H9 (cell line): ENCODE measurements at regions not wholly inside any gene's neighbourhood (a gene's known extent, or its start where the extent isn't known, plus 50 kb on each side); places are given as distances from the start of the nearest gene placed in this dataset.
A peak's percentile ranks its signal among the peaks of the same experiment; 100 is the strongest.

Experiments
- DNase-seq: peaks from one replicate; pipeline ENCODE4 v3.0.0-alpha.2; 2017
- H2AFZ ChIP-seq: one replicate; pipeline ENCODE4 v1.6.1; 2013; ENCODE audit warnings: mild to moderate bottlenecking, low read length, control low read depth, moderate library complexity
- H2AK5ac ChIP-seq: 2 replicates; pipeline ENCODE4 v1.6.1; 2013; ENCODE audit warnings: low read length, control low read depth, mixed read lengths; ENCODE audit not compliant: insufficient read length
- H2BK120ac ChIP-seq: one replicate; pipeline ENCODE4 v1.6.1; 2013; ENCODE audit warnings: low read depth, mild to moderate bottlenecking, low read length, control low read depth, inconsistent platforms; ENCODE audit not compliant: poor library complexity, severe bottlenecking
- H2BK12ac ChIP-seq: 2 replicates; pipeline ENCODE4 v1.6.1; 2013; ENCODE audit warnings: low read length, control low read depth, mixed read lengths, low read depth; ENCODE audit not compliant: insufficient read length
- H2BK15ac ChIP-seq: 2 replicates; pipeline ENCODE4 v1.6.1; 2013; ENCODE audit warnings: low read depth, low read length, control low read depth
- H2BK20ac ChIP-seq: one replicate; pipeline ENCODE4 v1.6.1; 2013; ENCODE audit warnings: low read depth, mild to moderate bottlenecking, low read length, control low read depth, inconsistent platforms; ENCODE audit not compliant: poor library complexity, severe bottlenecking
- H2BK5ac ChIP-seq: 2 replicates; pipeline ENCODE4 v1.6.1; 2013; ENCODE audit warnings: low read length, control low read depth, mixed read lengths; ENCODE audit not compliant: insufficient read length
- H3K14ac ChIP-seq: 2 replicates; pipeline ENCODE4 v1.6.1; 2013; ENCODE audit warnings: low read length, control low read depth; ENCODE audit not compliant: insufficient read depth
- H3K18ac ChIP-seq: 2 replicates; pipeline ENCODE4 v1.6.1; 2013; ENCODE audit warnings: low read depth, mild to moderate bottlenecking, mixed read lengths, low read length, control low read depth; ENCODE audit not compliant: insufficient read length
- H3K23ac ChIP-seq: 2 replicates; pipeline ENCODE4 v1.6.1; 2013; ENCODE audit warnings: low read length, control low read depth, mixed read lengths, low read depth; ENCODE audit not compliant: insufficient read length
- H3K23me2 ChIP-seq: 2 replicates; pipeline ENCODE4 v1.6.1; 2013; ENCODE audit warnings: low read depth, mild to moderate bottlenecking, mixed read lengths, low read length, control low read depth; ENCODE audit not compliant: insufficient read length, poor library complexity, severe bottlenecking
- H3K27ac ChIP-seq: 2 replicates; pipeline ENCODE4 v1.5.1; 2013; ENCODE audit warnings: low read length, control low read depth, mixed read lengths, low read depth; ENCODE audit not compliant: insufficient read length
- H3K27me3 ChIP-seq: 2 replicates; pipeline ENCODE4 v1.6.1; 2013; ENCODE audit warnings: low read length, control low read depth, inconsistent platforms; ENCODE audit not compliant: insufficient read depth
- H3K4ac ChIP-seq: 2 replicates; pipeline ENCODE4 v1.6.1; 2013; ENCODE audit warnings: low read depth, mild to moderate bottlenecking, control low read depth, inconsistent platforms, low read length, moderate library complexity
- H3K4me1 ChIP-seq: 2 replicates; pipeline ENCODE4 v1.6.1; 2013; ENCODE audit warnings: low read length, control low read depth, inconsistent platforms; ENCODE audit not compliant: insufficient read depth
- H3K4me2 ChIP-seq: 2 replicates; pipeline ENCODE4 v1.6.1; 2013; ENCODE audit warnings: low read length, control low read depth, mixed read lengths; ENCODE audit not compliant: insufficient read length, insufficient read depth
- H3K56ac ChIP-seq: 2 replicates; pipeline ENCODE4 v1.6.1; 2013; ENCODE audit warnings: low read depth, mild to moderate bottlenecking, mixed read lengths, low read length, control low read depth; ENCODE audit not compliant: insufficient read length
- H3K79me1 ChIP-seq: 2 replicates; pipeline ENCODE4 v1.6.1; 2013; ENCODE audit warnings: low read depth, mild to moderate bottlenecking, moderate library complexity, low read length, control low read depth, inconsistent platforms; ENCODE audit not compliant: insufficient read depth, poor library complexity, severe bottlenecking
- H3K79me2 ChIP-seq: 2 replicates; pipeline ENCODE4 v1.6.1; 2013; ENCODE audit warnings: low read length, control low read depth, inconsistent platforms; ENCODE audit not compliant: insufficient read depth
- H3K9ac ChIP-seq: 2 replicates; pipeline ENCODE4 v1.6.1; 2013; ENCODE audit warnings: low read length, control low read depth, mixed read lengths; ENCODE audit not compliant: insufficient read length; ENCODE audit errors: extremely low read depth
- H3K9me3 ChIP-seq: one replicate; pipeline ENCODE4 v1.6.1; 2013; ENCODE audit warnings: low read depth, low read length, inconsistent platforms; ENCODE audit not compliant: control insufficient read depth
- H3T11ph ChIP-seq: one replicate; pipeline ENCODE4 v1.6.1; 2013; ENCODE audit warnings: mild to moderate bottlenecking, low read length, control low read depth, inconsistent platforms
- H4K20me1 ChIP-seq: one replicate; pipeline ENCODE4 v1.6.1; 2013; ENCODE audit not compliant: control insufficient read depth, insufficient read length, insufficient read depth
- H4K5ac ChIP-seq: 2 replicates; pipeline ENCODE4 v1.6.1; 2013; ENCODE audit warnings: low read depth, mild to moderate bottlenecking, mixed read lengths, low read length, control low read depth; ENCODE audit not compliant: insufficient read length
- H4K8ac ChIP-seq: replicated peaks from 2 replicates; pipeline ENCODE4 v1.6.1; 2013; ENCODE audit warnings: low read length, control low read depth, mixed read lengths, low read depth; ENCODE audit not compliant: insufficient read length
- H4K91ac ChIP-seq: 2 replicates; pipeline ENCODE4 v1.6.1; 2013; ENCODE audit warnings: low read depth, mild to moderate bottlenecking, moderate library complexity, mixed read lengths, low read length, control low read depth; ENCODE audit not compliant: insufficient read length
- H3K27ac Mint-ChIP-seq, 3 experiments: 2 replicates in 2 of 3; 3 replicates in 1 of 3; pipeline ENCODE4 v1.8.0; 2020 to 2021; ENCODE audit warnings: mixed read lengths in 3 of 3, mild to moderate bottlenecking in 1 of 3, moderate library complexity in 1 of 3
- H3K27me3 Mint-ChIP-seq: 2 replicates; pipeline ENCODE4 v1.8.0; 2021; ENCODE audit warnings: low read depth, mild to moderate bottlenecking, moderate library complexity, mixed read lengths
- H3K36me3 Mint-ChIP-seq, 3 experiments: 2 replicates in 2 of 3; 3 replicates in 1 of 3; pipeline ENCODE4 v1.8.0; 2020 to 2021; ENCODE audit warnings: low read depth in 3 of 3, mixed read lengths in 3 of 3; ENCODE audit not compliant: insufficient read depth in 1 of 3
- H3K4me1 Mint-ChIP-seq, 2 experiments: 2 replicates each; pipeline ENCODE4 v1.8.0; 2020; ENCODE audit warnings: mixed read lengths in 2 of 2
- H3K4me3 Mint-ChIP-seq, 2 experiments: 2 replicates in 1 of 2; 3 replicates in 1 of 2; pipeline ENCODE4 v1.8.0; 2020 to 2021; ENCODE audit warnings: mild to moderate bottlenecking in 2 of 2, mixed read lengths in 2 of 2, moderate library complexity in 1 of 2
- H3K9me3 Mint-ChIP-seq, 2 experiments: 2 replicates in 1 of 2; 3 replicates in 1 of 2; pipeline ENCODE4 v1.8.0; 2020; ENCODE audit warnings: mild to moderate bottlenecking in 2 of 2, mixed read lengths in 2 of 2, moderate library complexity in 1 of 2
- WGBS: extraction: QIAGEN DNeasy Blood & Tissue Kit; methylation state at CpG from one replicate; pipeline ENCODE4 v1.1.7; 2013; ENCODE audit warnings: missing lambda C conversion rate, low lambda C conversion rate, mixed read lengths; ENCODE audit not compliant: insufficient read length; ENCODE audit errors: extremely low coverage; 5-methylcytosine and 5-hydroxymethylcytosine counted together
- TF ChIP-seq, protein P1 (sequence below): fragments of 200-600 bp; sonication (generic); conservative IDR thresholded peaks from 3 replicates; pipeline ENCODE4 v1.8.0; 2021; ENCODE audit warnings: antibody characterized with exemption, mild to moderate bottlenecking

- Mint-ChIP-seq H3K4me3 (no peak overlapping the region), H3K27ac (peak overlapping the region in 1 of 3 experiments; percentile 71; a peak in 1 of 7 replicates), H3K27me3 (no peaks in the 10 kb centered on the region), H3K4me1 (peaks cover 37 to 42% of the 10 kb centered on the region in 2 experiments), H3K36me3 (no peaks in the 10 kb centered on the region), H3K9me3 (no peaks in the 10 kb centered on the region)
- no peak overlapping the region for H2BK120ac ChIP-seq
- H3K18ac ChIP-seq, result no peak overlapping the region
- H3K4me2 ChIP-seq, result no peak overlapping the region
- H3K23ac ChIP-seq, result no peak overlapping the region
- no peak overlapping the region for H2BK15ac ChIP-seq
- no peak overlapping the region for H2BK12ac ChIP-seq
- no peak overlapping the region for H3K9ac ChIP-seq
- no peak overlapping the region for H3K56ac ChIP-seq
- H3T11ph ChIP-seq, result no peak overlapping the region
- H4K91ac ChIP-seq, result no peak overlapping the region
- TF ChIP-seq, protein P1, sequence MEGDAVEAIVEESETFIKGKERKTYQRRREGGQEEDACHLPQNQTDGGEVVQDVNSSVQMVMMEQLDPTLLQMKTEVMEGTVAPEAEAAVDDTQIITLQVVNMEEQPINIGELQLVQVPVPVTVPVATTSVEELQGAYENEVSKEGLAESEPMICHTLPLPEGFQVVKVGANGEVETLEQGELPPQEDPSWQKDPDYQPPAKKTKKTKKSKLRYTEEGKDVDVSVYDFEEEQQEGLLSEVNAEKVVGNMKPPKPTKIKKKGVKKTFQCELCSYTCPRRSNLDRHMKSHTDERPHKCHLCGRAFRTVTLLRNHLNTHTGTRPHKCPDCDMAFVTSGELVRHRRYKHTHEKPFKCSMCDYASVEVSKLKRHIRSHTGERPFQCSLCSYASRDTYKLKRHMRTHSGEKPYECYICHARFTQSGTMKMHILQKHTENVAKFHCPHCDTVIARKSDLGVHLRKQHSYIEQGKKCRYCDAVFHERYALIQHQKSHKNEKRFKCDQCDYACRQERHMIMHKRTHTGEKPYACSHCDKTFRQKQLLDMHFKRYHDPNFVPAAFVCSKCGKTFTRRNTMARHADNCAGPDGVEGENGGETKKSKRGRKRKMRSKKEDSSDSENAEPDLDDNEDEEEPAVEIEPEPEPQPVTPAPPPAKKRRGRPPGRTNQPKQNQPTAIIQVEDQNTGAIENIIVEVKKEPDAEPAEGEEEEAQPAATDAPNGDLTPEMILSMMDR, result no peak
- no peak overlapping the region for H2AFZ ChIP-seq
- no peak overlapping the region for H4K8ac ChIP-seq
- H2BK20ac ChIP-seq, result no peak overlapping the region
- DNase-seq, result no peak
- no peak overlapping the region for H2BK5ac ChIP-seq
- no CpG with 5 or more reads among the region's 1 CpG for WGBS
- H3K4ac ChIP-seq, result no peak overlapping the region
- no peak overlapping the region for H4K5ac ChIP-seq
- H3K27ac ChIP-seq, result no peak overlapping the region
- no peaks in the 10 kb centered on the region for H3K79me1 ChIP-seq
- H3K79me2 ChIP-seq, result no peaks in the 10 kb centered on the region
- peaks cover 6% of the 10 kb centered on the region; the same call in 1 of the 2 replicates for H3K4me1 ChIP-seq
- H3K27me3 ChIP-seq, result no peaks in the 10 kb centered on the region
- H3K14ac ChIP-seq, result no peak overlapping the region
- H2AK5ac ChIP-seq, result no peak overlapping the region
- H4K20me1 ChIP-seq, result no peaks in the 10 kb centered on the region
- H3K9me3 ChIP-seq, result no peaks in the 10 kb centered on the region
- H3K23me2 ChIP-seq, result no peaks in the 10 kb centered on the region
Measured at GRCh38 chr15:38059665-38060064, 125.2 kb downstream of the TMCO5A start.
